K562 (cell line): ENCODE measurements at regions not wholly inside any gene's neighbourhood (a gene's known extent, or its start where the extent isn't known, plus 50 kb on each side); places are given as distances from the start of the nearest gene placed in this dataset.
A peak's percentile ranks its signal among the peaks of the same experiment; 100 is the strongest.

Source experiments
- BHLHE40 ChIP-seq: IDR thresholded peaks from 2 replicates; pipeline ENCODE4 v1.6.1; 2011; ENCODE audit warnings: low read length, improper control_type of control experiment
- BRCA1 ChIP-seq, 2 experiments: fragments of 450-650 bp in 1 of 2; sonication (generic) in 1 of 2; formaldehyde crosslinking in 1 of 2; IDR thresholded peaks; 2 replicates each; pipeline versions ENCODE4 v1.5.0 to v1.6.1; 2017 to 2020; ENCODE audit warnings: mild to moderate bottlenecking in 1 of 2, missing genetic modification reagents in 1 of 2
- CHD1 ChIP-seq: fragments of 200-600 bp; sonication (generic); IDR thresholded peaks from one replicate; pipeline ENCODE4 v1.6.1; 2012; ENCODE audit warnings: mild to moderate bottlenecking, moderate library complexity, low read length, inconsistent platforms
- ELF4 ChIP-seq: fragments of 450-650 bp; formaldehyde crosslinking; IDR thresholded peaks from 2 replicates; pipeline ENCODE4 v1.4.0; 2022; ENCODE audit warnings: missing genetic modification characterization
- JUND ChIP-seq, 2 experiments: IDR thresholded peaks; 2 replicates in 1 of 2; 3 replicates in 1 of 2; pipeline ENCODE4 v1.6.1; 2011; ENCODE audit warnings: borderline replicate concordance in 2 of 2, low read depth in 2 of 2, low read length in 2 of 2, improper control_type of control experiment in 1 of 2, missing biosample characterization in 1 of 2, missing genetic modification characterization in 1 of 2, missing genetic modification reagents in 1 of 2
- MCM3 ChIP-seq: fragments of 450-650 bp; IDR thresholded peaks from 2 replicates; pipeline ENCODE4 v1.6.1; 2016
- MTA2 ChIP-seq: fragments of 450-650 bp; IDR thresholded peaks from 2 replicates; pipeline ENCODE4 v1.6.1; 2016; ENCODE audit warnings: low read depth
- PHB2 ChIP-seq: fragments of 450-650 bp; IDR thresholded peaks from 2 replicates; pipeline ENCODE4 v1.6.1; 2017; ENCODE audit warnings: low read depth
- RBFOX2 ChIP-seq: fragments of 200-400 bp; formaldehyde crosslinking; IDR thresholded peaks from 2 replicates; pipeline ENCODE4 v1.6.1; 2017; ENCODE audit warnings: low read depth, mild to moderate bottlenecking, low read length, moderate library complexity
- SAFB ChIP-seq: fragments of 200-400 bp; formaldehyde crosslinking; IDR thresholded peaks from 2 replicates; pipeline ENCODE4 v1.6.1; 2017; ENCODE audit warnings: low read depth, low read length, borderline replicate concordance
- SIN3A ChIP-seq, 2 experiments: fragments of 150-350 bp in 1 of 2; IDR thresholded peaks; 2 replicates each; pipeline ENCODE4 v1.6.1; 2011 to 2016; ENCODE audit warnings: borderline replicate concordance in 2 of 2, low read depth in 2 of 2, low read length in 2 of 2, mild to moderate bottlenecking in 2 of 2, moderate library complexity in 2 of 2; ENCODE audit not compliant: control insufficient read depth in 1 of 2
- SMARCA4 ChIP-seq: fragments of 450-650 bp; IDR thresholded peaks from 2 replicates; pipeline ENCODE4 v1.6.1; 2016
- SMARCB1 ChIP-seq: IDR thresholded peaks from 2 replicates; pipeline ENCODE4 v1.6.1; 2011; ENCODE audit warnings: improper control_type of control experiment, low read depth; ENCODE audit not compliant: insufficient read length
- STAT5B ChIP-seq: fragments of 250-450 bp; sonication (Bioruptor Pico); IDR thresholded peaks from 2 replicates; pipeline ENCODE4 v1.8.0; 2021; ENCODE audit warnings: mild to moderate bottlenecking, inconsistent platforms
- YBX1 ChIP-seq: fragments of 450-650 bp; IDR thresholded peaks from 2 replicates; pipeline ENCODE4 v1.7.1; 2016; ENCODE audit warnings: mild to moderate bottlenecking
- ZBTB17 ChIP-seq: fragments of 450-650 bp; formaldehyde crosslinking; IDR thresholded peaks from 2 replicates; pipeline ENCODE4 v1.4.0; 2020; ENCODE audit warnings: mild to moderate bottlenecking
- TF ChIP-seq, protein P1 (sequence below), 2 experiments: fragments of 450-650 bp in 1 of 2; sonication (generic) in 1 of 2; formaldehyde crosslinking; conservative IDR thresholded peaks; 2 replicates each; pipeline versions ENCODE4 v1.4.0 to v1.8.1; 2020 to 2022; ENCODE audit warnings: mild to moderate bottlenecking in 1 of 2, missing genetic modification reagents in 1 of 2
- TF ChIP-seq, protein P2 (sequence below): fragments of 450-650 bp; formaldehyde crosslinking; IDR thresholded peaks from 2 replicates; pipeline ENCODE4 v1.4.0; 2022; ENCODE audit warnings: missing genetic modification characterization
- TF ChIP-seq, protein P3 (sequence below): fragments of 250-450 bp; sonication (Bioruptor Pico); IDR thresholded peaks from 2 replicates; pipeline ENCODE4 v1.8.0; 2022; ENCODE audit warnings: inconsistent platforms, mild to moderate bottlenecking, moderate library complexity, borderline replicate concordance
- TF ChIP-seq, protein P4 (sequence below): fragments of 200-800 bp; sonication (Bioruptor generic); IDR thresholded peaks from 2 replicates; pipeline ENCODE4 v1.6.1; 2017; ENCODE audit warnings: missing genetic modification characterization, missing compliant biosample characterization
- TF ChIP-seq, protein P5 (sequence below), 2 experiments: fragments of 450-650 bp in 1 of 2; sonication (generic) in 1 of 2; formaldehyde crosslinking in 1 of 2; IDR thresholded peaks in 1 of 2; conservative IDR thresholded peaks in 1 of 2; 2 replicates each; pipeline versions ENCODE4 v1.6.1 to v1.8.1; 2016 to 2023; ENCODE audit warnings: mild to moderate bottlenecking in 2 of 2, moderate library complexity in 2 of 2, inconsistent platforms in 1 of 2, missing genetic modification reagents in 1 of 2
- TF ChIP-seq, protein P6 (sequence below): fragments of 450-650 bp; IDR thresholded peaks from 2 replicates; pipeline ENCODE4 v1.6.1; 2017; ENCODE audit warnings: mild to moderate bottlenecking, moderate library complexity

DNA sequence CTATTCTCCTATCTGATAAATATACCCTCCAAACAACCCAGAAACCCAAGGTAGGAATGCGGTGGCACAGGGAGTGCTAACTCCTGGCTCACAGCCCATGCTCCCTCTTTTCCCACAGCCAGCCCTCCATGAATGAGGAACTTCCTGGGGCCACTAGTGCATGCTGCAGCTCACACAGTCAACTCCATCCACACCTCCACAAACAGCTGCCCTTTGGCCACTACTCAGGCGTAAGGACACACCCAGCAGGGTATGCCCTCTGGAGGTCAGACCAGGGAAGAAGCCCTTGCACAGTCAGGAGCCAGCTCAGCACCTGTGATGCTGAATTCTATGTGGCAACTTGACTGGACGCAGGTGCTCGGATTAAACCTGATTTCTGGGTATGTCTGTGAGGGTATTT is 85.2 kb upstream of the PIK3CG start (continued):
- TF ChIP-seq STAT5B (CRISPR knock-in tag) (no peak), SIN3A (IDR thresholded peaks at IDR 0.05; ENCODE audit: borderline replicate concordance in 2 of 2, control insufficient read depth in 1 of 2, low read depth in 2 of 2, low read length in 2 of 2) (no peak), RBFOX2 (peak; percentile 73), MTA2 (no peak), CHD1 (no peak), SAFB (no peak), MCM3 (no peak), ZBTB17 (CRISPR knock-in tag) (no peak), BHLHE40 (no peak), BRCA1 (IDR thresholded peaks at IDR 0.05) (no peak), BRCA1 (CRISPR knock-in tag; IDR thresholded peaks at IDR 0.05) (no peak), YBX1 (no peak), SMARCA4 (no peak), SMARCB1 (no peak), JUND (IDR thresholded peaks at IDR 0.05; ENCODE audit: borderline replicate concordance, low read depth, low read length) (peak; percentile 41; the same call in 1 of the 2 replicates), JUND (tag; IDR thresholded peaks at IDR 0.05; ENCODE audit: borderline replicate concordance, low read depth, low read length) (no peak), ELF4 (CRISPR knock-in tag) (no peak), PHB2 (no peak)
- TF ChIP-seq, protein P1, sequence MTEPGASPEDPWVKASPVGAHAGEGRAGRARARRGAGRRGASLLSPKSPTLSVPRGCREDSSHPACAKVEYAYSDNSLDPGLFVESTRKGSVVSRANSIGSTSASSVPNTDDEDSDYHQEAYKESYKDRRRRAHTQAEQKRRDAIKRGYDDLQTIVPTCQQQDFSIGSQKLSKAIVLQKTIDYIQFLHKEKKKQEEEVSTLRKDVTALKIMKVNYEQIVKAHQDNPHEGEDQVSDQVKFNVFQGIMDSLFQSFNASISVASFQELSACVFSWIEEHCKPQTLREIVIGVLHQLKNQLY (CRISPR knock-in tag; conservative IDR thresholded peaks at IDR 0.05), result no peak
- TF ChIP-seq, protein P2, sequence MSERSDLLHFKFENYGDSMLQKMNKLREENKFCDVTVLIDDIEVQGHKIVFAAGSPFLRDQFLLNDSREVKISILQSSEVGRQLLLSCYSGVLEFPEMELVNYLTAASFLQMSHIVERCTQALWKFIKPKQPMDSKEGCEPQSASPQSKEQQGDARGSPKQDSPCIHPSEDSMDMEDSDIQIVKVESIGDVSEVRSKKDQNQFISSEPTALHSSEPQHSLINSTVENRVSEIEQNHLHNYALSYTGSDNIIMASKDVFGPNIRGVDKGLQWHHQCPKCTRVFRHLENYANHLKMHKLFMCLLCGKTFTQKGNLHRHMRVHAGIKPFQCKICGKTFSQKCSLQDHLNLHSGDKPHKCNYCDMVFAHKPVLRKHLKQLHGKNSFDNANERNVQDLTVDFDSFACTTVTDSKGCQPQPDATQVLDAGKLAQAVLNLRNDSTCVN (CRISPR knock-in tag), result no peak
- TF ChIP-seq, protein P3, sequence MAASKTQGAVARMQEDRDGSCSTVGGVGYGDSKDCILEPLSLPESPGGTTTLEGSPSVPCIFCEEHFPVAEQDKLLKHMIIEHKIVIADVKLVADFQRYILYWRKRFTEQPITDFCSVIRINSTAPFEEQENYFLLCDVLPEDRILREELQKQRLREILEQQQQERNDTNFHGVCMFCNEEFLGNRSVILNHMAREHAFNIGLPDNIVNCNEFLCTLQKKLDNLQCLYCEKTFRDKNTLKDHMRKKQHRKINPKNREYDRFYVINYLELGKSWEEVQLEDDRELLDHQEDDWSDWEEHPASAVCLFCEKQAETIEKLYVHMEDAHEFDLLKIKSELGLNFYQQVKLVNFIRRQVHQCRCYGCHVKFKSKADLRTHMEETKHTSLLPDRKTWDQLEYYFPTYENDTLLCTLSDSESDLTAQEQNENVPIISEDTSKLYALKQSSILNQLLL (CRISPR knock-in tag), result no peak
- TF ChIP-seq, protein P4, sequence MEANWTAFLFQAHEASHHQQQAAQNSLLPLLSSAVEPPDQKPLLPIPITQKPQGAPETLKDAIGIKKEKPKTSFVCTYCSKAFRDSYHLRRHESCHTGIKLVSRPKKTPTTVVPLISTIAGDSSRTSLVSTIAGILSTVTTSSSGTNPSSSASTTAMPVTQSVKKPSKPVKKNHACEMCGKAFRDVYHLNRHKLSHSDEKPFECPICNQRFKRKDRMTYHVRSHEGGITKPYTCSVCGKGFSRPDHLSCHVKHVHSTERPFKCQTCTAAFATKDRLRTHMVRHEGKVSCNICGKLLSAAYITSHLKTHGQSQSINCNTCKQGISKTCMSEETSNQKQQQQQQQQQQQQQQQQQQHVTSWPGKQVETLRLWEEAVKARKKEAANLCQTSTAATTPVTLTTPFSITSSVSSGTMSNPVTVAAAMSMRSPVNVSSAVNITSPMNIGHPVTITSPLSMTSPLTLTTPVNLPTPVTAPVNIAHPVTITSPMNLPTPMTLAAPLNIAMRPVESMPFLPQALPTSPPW, result no peak
- TF ChIP-seq, protein P5, sequence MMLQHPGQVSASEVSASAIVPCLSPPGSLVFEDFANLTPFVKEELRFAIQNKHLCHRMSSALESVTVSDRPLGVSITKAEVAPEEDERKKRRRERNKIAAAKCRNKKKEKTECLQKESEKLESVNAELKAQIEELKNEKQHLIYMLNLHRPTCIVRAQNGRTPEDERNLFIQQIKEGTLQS (IDR thresholded peaks at IDR 0.05), result no peak
- TF ChIP-seq, protein P5 (CRISPR knock-in tag; conservative IDR thresholded peaks at IDR 0.05), result no peak
- TF ChIP-seq, protein P6, sequence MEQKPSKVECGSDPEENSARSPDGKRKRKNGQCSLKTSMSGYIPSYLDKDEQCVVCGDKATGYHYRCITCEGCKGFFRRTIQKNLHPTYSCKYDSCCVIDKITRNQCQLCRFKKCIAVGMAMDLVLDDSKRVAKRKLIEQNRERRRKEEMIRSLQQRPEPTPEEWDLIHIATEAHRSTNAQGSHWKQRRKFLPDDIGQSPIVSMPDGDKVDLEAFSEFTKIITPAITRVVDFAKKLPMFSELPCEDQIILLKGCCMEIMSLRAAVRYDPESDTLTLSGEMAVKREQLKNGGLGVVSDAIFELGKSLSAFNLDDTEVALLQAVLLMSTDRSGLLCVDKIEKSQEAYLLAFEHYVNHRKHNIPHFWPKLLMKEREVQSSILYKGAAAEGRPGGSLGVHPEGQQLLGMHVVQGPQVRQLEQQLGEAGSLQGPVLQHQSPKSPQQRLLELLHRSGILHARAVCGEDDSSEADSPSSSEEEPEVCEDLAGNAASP, result no peak
